ENCODE measurements at regions not wholly inside any gene's neighbourhood (a gene's known extent, or its start where the extent isn't known, plus 50 kb on each side); places are given as distances from the start of the nearest gene placed in this dataset.

DNA sequence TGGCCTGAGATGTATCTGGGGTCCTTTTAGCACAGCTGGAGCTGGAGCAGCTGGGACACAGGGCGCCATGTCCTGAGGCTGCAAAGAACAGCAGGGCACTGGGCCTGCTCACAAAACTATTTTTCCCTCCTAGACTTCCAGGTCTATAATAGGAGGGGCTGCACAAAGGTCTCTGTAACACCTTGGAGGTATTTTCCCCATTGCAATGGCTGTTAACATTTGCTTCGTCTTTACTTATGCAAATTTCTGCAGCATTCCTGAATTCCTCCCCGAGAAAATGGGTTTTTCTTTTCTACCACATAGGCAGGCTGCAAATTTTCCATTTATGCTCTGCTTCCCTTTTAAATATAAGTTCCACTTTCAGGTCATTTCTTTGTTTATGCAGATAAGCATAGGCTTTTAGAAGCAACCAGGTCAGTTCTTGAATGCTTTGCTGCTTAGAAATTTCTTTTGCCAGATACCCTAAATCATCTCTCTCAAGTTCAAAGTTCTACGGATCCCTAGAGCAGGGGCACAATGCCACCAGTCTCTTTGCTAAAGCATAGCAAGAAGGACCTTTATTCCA, 130.8 kb downstream of the PCSK1 start:
- TF ChIP-seq POLR2A (IDR thresholded peaks at IDR 0.05) (no peak), CTCF (IDR thresholded peaks at IDR 0.05) (no peak), EP300 (IDR thresholded peaks at IDR 0.05) (no peak)
